Neural progenitor cell (in vitro differentiated cells): ENCODE measurements at regions not wholly inside any gene's neighbourhood (a gene's known extent, or its start where the extent isn't known, plus 50 kb on each side); places are given as distances from the start of the nearest gene placed in this dataset.

Source experiments
- DNase-seq: peaks from one replicate; pipeline ENCODE4 v3.0.0-alpha.2; 2016; ENCODE audit warnings: low spot score
- H2AFZ ChIP-seq: fragments of 200-600 bp; sonication (generic); replicated peaks from 2 replicates; pipeline ENCODE4 v1.6.1; 2016; ENCODE audit warnings: antibody characterized with exemption
- H3F3A ChIP-seq: fragments of 200-600 bp; sonication (generic); 2 replicates; pipeline ENCODE4 v1.6.1; 2016; ENCODE audit warnings: antibody characterized with exemption, low read depth
- H3K27ac ChIP-seq: fragments of 200-600 bp; sonication (generic); 2 replicates; pipeline ENCODE4 v1.5.1; 2016; ENCODE audit warnings: mild to moderate bottlenecking
- H3K27me3 ChIP-seq: fragments of 200-600 bp; sonication (generic); 2 replicates; pipeline ENCODE4 v1.6.1; 2016; ENCODE audit warnings: mild to moderate bottlenecking, moderate library complexity
- H3K36me3 ChIP-seq: fragments of 200-600 bp; sonication (generic); 2 replicates; pipeline ENCODE4 v1.5.1; 2016
- H3K4me1 ChIP-seq: fragments of 200-600 bp; sonication (generic); 2 replicates; pipeline ENCODE4 v1.6.1; 2016; ENCODE audit warnings: mixed run types
- H3K4me2 ChIP-seq: fragments of 200-600 bp; sonication (generic); 2 replicates; pipeline ENCODE4 v1.6.1; 2016
- H3K4me3 ChIP-seq: fragments of 200-600 bp; sonication (generic); 2 replicates; pipeline ENCODE4 v1.5.1; 2016
- H3K79me2 ChIP-seq: fragments of 200-600 bp; sonication (generic); 2 replicates; pipeline ENCODE4 v1.6.1; 2016; ENCODE audit warnings: low read depth
- H3K9ac ChIP-seq: fragments of 200-600 bp; sonication (generic); 2 replicates; pipeline ENCODE4 v1.6.1; 2016
- H3K9me3 ChIP-seq: fragments of 200-600 bp; sonication (generic); 2 replicates; pipeline ENCODE4 v1.5.1; 2016; ENCODE audit warnings: low read depth
- H4K20me1 ChIP-seq: fragments of 200-600 bp; sonication (generic); 2 replicates; pipeline ENCODE4 v1.6.1; 2016; ENCODE audit warnings: low read depth
- H3K27ac Mint-ChIP-seq: 3 replicates; pipeline ENCODE4 v1.8.0; 2021; ENCODE audit warnings: mixed read lengths
- H3K27me3 Mint-ChIP-seq: 2 replicates; pipeline ENCODE4 v1.8.0; 2022; ENCODE audit warnings: low read depth, mild to moderate bottlenecking, inconsistent platforms, moderate library complexity, mixed read lengths; ENCODE audit not compliant: insufficient read depth
- H3K36me3 Mint-ChIP-seq: 3 replicates; pipeline ENCODE4 v1.8.0; 2021; ENCODE audit warnings: mixed read lengths
- H3K4me1 Mint-ChIP-seq: 3 replicates; pipeline ENCODE4 v1.8.0; 2021; ENCODE audit warnings: mixed read lengths
- H3K4me3 Mint-ChIP-seq: 3 replicates; pipeline ENCODE4 v1.8.0; 2021; ENCODE audit warnings: mild to moderate bottlenecking, moderate library complexity, mixed read lengths
- H3K9me3 Mint-ChIP-seq: 3 replicates; pipeline ENCODE4 v1.8.0; 2020; ENCODE audit warnings: mixed read lengths
- CTCF ChIP-seq: fragments of 200-600 bp; sonication (generic); IDR thresholded peaks from 2 replicates; pipeline ENCODE4 v1.5.1; 2017; ENCODE audit warnings: antibody characterized with exemption, mild to moderate bottlenecking
- EZH2 ChIP-seq: fragments of 200-600 bp; sonication (generic); IDR thresholded peaks from 2 replicates; pipeline ENCODE4 v1.6.1; 2017; ENCODE audit warnings: antibody characterized with exemption, mild to moderate bottlenecking, moderate library complexity
- EZH2phosphoT487 ChIP-seq: fragments of 200-600 bp; sonication (generic); IDR thresholded peaks from 2 replicates; pipeline ENCODE4 v1.6.1; 2017; ENCODE audit warnings: antibody characterized with exemption

GRCh38 chr9:18056993-18057369, 417.0 kb upstream of the ADAMTSL1 start:
- Histone ChIP-seq H3K27me3 (no peaks in the 10 kb centered on the region), H3K4me3 (no peak overlapping the region), H3K4me2 (no peak overlapping the region), H2AFZ (no peak overlapping the region), H3K79me2 (no peaks in the 10 kb centered on the region), H4K20me1 (no peaks in the 10 kb centered on the region), H3K27ac (no peak overlapping the region), H3F3A (no peaks in the 10 kb centered on the region), H3K36me3 (no peaks in the 10 kb centered on the region), H3K9ac (no peak overlapping the region), H3K9me3 (no peaks in the 10 kb centered on the region), H3K4me1 (no peaks in the 10 kb centered on the region)
- Mint-ChIP-seq H3K9me3 (no peaks in the 10 kb centered on the region), H3K27me3 (no peaks in the 10 kb centered on the region), H3K27ac (no peak overlapping the region), H3K36me3 (no peaks in the 10 kb centered on the region), H3K4me3 (no peak overlapping the region), H3K4me1 (no peaks in the 10 kb centered on the region)
- TF ChIP-seq CTCF, result no peak
- no peak for TF ChIP-seq EZH2
- TF ChIP-seq EZH2phosphoT487, result no peak
- no peak for DNase-seq

GRCh38 chr9:18058564-18059442, 415.1 kb upstream of the ADAMTSL1 start:
- no peaks in the 10 kb centered on the region for H4K20me1 ChIP-seq
- TF ChIP-seq EZH2phosphoT487, result no peak
- TF ChIP-seq EZH2, result no peak
- TF ChIP-seq CTCF, result no peak
- H3K9ac ChIP-seq, result no peak overlapping the region
- no peaks in the 10 kb centered on the region for H3K36me3 ChIP-seq
- no peaks in the 10 kb centered on the region for H3K9me3 Mint-ChIP-seq
- no peaks in the 10 kb centered on the region for H3K79me2 ChIP-seq
- no peaks in the 10 kb centered on the region for H3K27me3 Mint-ChIP-seq
- H3K9me3 ChIP-seq, result no peaks in the 10 kb centered on the region
- no peaks in the 10 kb centered on the region for H3F3A ChIP-seq
- no peaks in the 10 kb centered on the region for H3K36me3 Mint-ChIP-seq
- H3K4me1 ChIP-seq, result no peaks in the 10 kb centered on the region
- no peaks in the 10 kb centered on the region for H3K27me3 ChIP-seq
- no peak overlapping the region for H2AFZ ChIP-seq
- no peak overlapping the region for H3K4me3 Mint-ChIP-seq
- no peaks in the 10 kb centered on the region for H3K4me1 Mint-ChIP-seq
- no peak overlapping the region for H3K4me2 ChIP-seq
- H3K27ac Mint-ChIP-seq, result no peak overlapping the region
- no peak overlapping the region for H3K4me3 ChIP-seq
- no peak for DNase-seq
- no peak overlapping the region for H3K27ac ChIP-seq

GRCh38 chr9:18059447-18059846, 414.5 kb upstream of the ADAMTSL1 start:
- no peaks in the 10 kb centered on the region for H3K79me2 ChIP-seq
- no peak for DNase-seq
- TF ChIP-seq CTCF, result no peak
- no peak for TF ChIP-seq EZH2phosphoT487
- no peak for TF ChIP-seq EZH2
- no peaks in the 10 kb centered on the region for H3K27me3 ChIP-seq
- peaks cover 3% of the 10 kb centered on the region for H3K4me1 ChIP-seq
- no peaks in the 10 kb centered on the region for H3F3A ChIP-seq
- H3K27ac ChIP-seq, result no peak overlapping the region
- no peak overlapping the region for H3K4me3 Mint-ChIP-seq
- no peak overlapping the region for H3K4me3 ChIP-seq
- H3K4me2 ChIP-seq, result no peak overlapping the region
- no peaks in the 10 kb centered on the region for H3K9me3 ChIP-seq
- H3K36me3 Mint-ChIP-seq, result no peaks in the 10 kb centered on the region
- no peak overlapping the region for H3K9ac ChIP-seq
- H3K36me3 ChIP-seq, result no peaks in the 10 kb centered on the region
- no peak overlapping the region for H2AFZ ChIP-seq
- no peaks in the 10 kb centered on the region for H3K4me1 Mint-ChIP-seq
- no peaks in the 10 kb centered on the region for H4K20me1 ChIP-seq
- no peak overlapping the region for H3K27ac Mint-ChIP-seq
- H3K9me3 Mint-ChIP-seq, result no peaks in the 10 kb centered on the region
- H3K27me3 Mint-ChIP-seq, result no peaks in the 10 kb centered on the region
